Breast epithelium (tissue), 4 donors: ENCODE measurements at regions not wholly inside any gene's neighbourhood (a gene's known extent, or its start where the extent isn't known, plus 50 kb on each side); places are given as distances from the start of the nearest gene placed in this dataset.

Experiments used
- DNase-seq, 2 donors: peaks; one replicate each; pipeline ENCODE4 v3.0.0-alpha.2; 2019; ENCODE audit warnings: low spot score in 2 of 2
- H3K27ac ChIP-seq, 2 donors: fragments of 200-600 bp; sonication (generic) in 1 of 2; one replicate each; pipeline ENCODE4 v1.5.1; 2016 to 2019; ENCODE audit warnings: mild to moderate bottlenecking in 1 of 2
- H3K27me3 ChIP-seq, 2 donors: fragments of 200-600 bp; sonication (generic) in 1 of 2; one replicate each; pipeline versions ENCODE4 v1.5.1 to v1.6.0; 2017 to 2019; ENCODE audit warnings: control low read depth in 1 of 2, mild to moderate bottlenecking in 1 of 2
- H3K36me3 ChIP-seq: fragments of 200-600 bp; one replicate; pipeline ENCODE4 v1.5.1; 2019
- H3K4me1 ChIP-seq, 2 donors: fragments of 200-600 bp; sonication (generic); one replicate each; pipeline ENCODE4 v1.5.1; 2016 to 2019; ENCODE audit warnings: control low read depth in 1 of 2
- H3K4me3 ChIP-seq, 3 donors: fragments of 200-600 bp; sonication (generic); 1 replicate in 2 of 3; 2 replicates in 1 of 3; pipeline ENCODE4 v1.5.1; 2016 to 2019; ENCODE audit warnings: mild to moderate bottlenecking in 3 of 3, moderate library complexity in 2 of 3
- H3K9me3 ChIP-seq, 2 donors: fragments of 200-600 bp; sonication (generic) in 1 of 2; one replicate each; pipeline ENCODE4 v1.5.1; 2016 to 2019; ENCODE audit warnings: control low read depth in 1 of 2
- POLR2A ChIP-seq: fragments of 450-650 bp; IDR thresholded peaks from one replicate; pipeline ENCODE4 v1.6.1; 2016; ENCODE audit warnings: antibody characterized with exemption, mild to moderate bottlenecking, moderate library complexity
- POLR2AphosphoS5 ChIP-seq, 3 donors: sonication (generic); formaldehyde crosslinking; IDR thresholded peaks; one replicate each; pipeline ENCODE4 v1.6.1; 2017; ENCODE audit warnings: antibody characterized with exemption in 3 of 3
- intact Hi-C: fragments of 100-400 bp; cut with DNase I; formaldehyde crosslinking; loops from one replicate; pipeline ENCODE4 v1.15.1; 2023; ENCODE audit warnings: low total_unique reads
- TF ChIP-seq, protein P1 (sequence below), 3 donors: fragments of 450-650 bp; IDR thresholded peaks; one replicate each; pipeline ENCODE4 v1.5.1; 2016 to 2017; ENCODE audit warnings: antibody characterized with exemption in 3 of 3, mild to moderate bottlenecking in 3 of 3, moderate library complexity in 3 of 3

- Histone ChIP-seq H3K9me3 (peaks cover 0 to 7% of the 10 kb centered on the region in 2 donors), H3K36me3 (no peaks in the 10 kb centered on the region), H3K27ac (no peak overlapping the region), H3K4me3 (no peak overlapping the region), H3K27me3 (no peaks in the 10 kb centered on the region), H3K4me1 (no peaks in the 10 kb centered on the region)
- intact Hi-C loops = no loop called here
- DNase-seq = no peak
- TF ChIP-seq POLR2AphosphoS5 (IDR thresholded peaks at IDR 0.05) = no peak
- TF ChIP-seq POLR2A = no peak
- TF ChIP-seq, protein P1, sequence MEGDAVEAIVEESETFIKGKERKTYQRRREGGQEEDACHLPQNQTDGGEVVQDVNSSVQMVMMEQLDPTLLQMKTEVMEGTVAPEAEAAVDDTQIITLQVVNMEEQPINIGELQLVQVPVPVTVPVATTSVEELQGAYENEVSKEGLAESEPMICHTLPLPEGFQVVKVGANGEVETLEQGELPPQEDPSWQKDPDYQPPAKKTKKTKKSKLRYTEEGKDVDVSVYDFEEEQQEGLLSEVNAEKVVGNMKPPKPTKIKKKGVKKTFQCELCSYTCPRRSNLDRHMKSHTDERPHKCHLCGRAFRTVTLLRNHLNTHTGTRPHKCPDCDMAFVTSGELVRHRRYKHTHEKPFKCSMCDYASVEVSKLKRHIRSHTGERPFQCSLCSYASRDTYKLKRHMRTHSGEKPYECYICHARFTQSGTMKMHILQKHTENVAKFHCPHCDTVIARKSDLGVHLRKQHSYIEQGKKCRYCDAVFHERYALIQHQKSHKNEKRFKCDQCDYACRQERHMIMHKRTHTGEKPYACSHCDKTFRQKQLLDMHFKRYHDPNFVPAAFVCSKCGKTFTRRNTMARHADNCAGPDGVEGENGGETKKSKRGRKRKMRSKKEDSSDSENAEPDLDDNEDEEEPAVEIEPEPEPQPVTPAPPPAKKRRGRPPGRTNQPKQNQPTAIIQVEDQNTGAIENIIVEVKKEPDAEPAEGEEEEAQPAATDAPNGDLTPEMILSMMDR (IDR thresholded peaks at IDR 0.05) = no peak
Measured at GRCh38 chr6:168735268-168735949, 294.4 kb downstream of the SMOC2 start.

DNA sequence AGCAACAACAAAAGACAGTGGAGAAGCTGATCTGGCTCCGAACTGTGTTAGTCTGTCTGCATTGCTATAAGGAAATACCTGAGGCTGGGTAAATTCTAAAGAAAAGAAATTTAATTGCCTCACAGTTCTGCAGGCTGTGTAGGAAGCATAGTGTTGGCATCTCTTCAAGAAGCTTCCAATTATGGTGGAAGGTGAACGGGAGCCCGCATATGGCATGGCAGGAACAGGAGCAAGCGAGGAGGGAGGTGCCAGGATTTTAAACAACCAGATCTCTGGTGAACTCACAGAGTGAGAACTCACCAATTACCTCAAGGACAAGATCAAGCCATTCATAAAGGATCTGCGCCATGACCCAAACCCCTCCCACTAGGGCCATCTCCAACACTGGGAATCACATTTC is 293.5 kb downstream of the SMOC2 start:
- peaks cover 0 to 7% of the 10 kb centered on the region in 2 donors for H3K9me3 ChIP-seq
- H3K4me1 ChIP-seq = no peaks in the 10 kb centered on the region
- no peaks in the 10 kb centered on the region for H3K27me3 ChIP-seq
- no peak for DNase-seq
- H3K4me3 ChIP-seq = no peak overlapping the region
- H3K36me3 ChIP-seq = no peaks in the 10 kb centered on the region
- H3K27ac ChIP-seq = no peak overlapping the region
- intact Hi-C loops = no loop called here
- TF ChIP-seq POLR2A (no peak), POLR2AphosphoS5 (IDR thresholded peaks at IDR 0.05) (no peak)
- TF ChIP-seq, protein P1 (IDR thresholded peaks at IDR 0.05) = no peak

DNA sequence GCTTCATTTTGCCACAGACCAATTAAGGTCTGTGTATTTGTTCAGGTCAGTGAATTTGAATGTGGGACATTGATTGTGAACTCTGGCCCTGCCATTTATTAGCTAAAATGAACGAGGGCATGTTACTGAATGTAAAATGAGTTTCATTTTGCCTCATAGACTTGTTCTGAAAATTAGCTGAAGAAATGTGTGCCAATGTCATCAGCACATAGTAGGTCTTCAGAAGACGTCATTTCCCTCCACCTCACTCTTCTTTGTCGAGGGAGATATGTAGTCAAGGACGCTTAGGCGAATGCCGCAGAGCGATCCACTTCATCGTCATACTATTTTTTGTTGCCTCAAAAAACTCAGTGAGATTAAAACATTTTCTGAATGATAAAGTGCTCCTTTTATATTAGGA is 291.7 kb downstream of the SMOC2 start:
- TF ChIP-seq POLR2AphosphoS5 (IDR thresholded peaks at IDR 0.05) (no peak), POLR2A (no peak)
- TF ChIP-seq, protein P1 (IDR thresholded peaks at IDR 0.05) = no peak
- Histone ChIP-seq H3K4me3 (no peak overlapping the region), H3K27me3 (no peaks in the 10 kb centered on the region), H3K9me3 (peaks cover 0 to 1% of the 10 kb centered on the region in 2 donors), H3K4me1 (no peaks in the 10 kb centered on the region), H3K27ac (no peak overlapping the region), H3K36me3 (no peaks in the 10 kb centered on the region)
- DNase-seq = no peak
- intact Hi-C loops = no loop called here

DNA sequence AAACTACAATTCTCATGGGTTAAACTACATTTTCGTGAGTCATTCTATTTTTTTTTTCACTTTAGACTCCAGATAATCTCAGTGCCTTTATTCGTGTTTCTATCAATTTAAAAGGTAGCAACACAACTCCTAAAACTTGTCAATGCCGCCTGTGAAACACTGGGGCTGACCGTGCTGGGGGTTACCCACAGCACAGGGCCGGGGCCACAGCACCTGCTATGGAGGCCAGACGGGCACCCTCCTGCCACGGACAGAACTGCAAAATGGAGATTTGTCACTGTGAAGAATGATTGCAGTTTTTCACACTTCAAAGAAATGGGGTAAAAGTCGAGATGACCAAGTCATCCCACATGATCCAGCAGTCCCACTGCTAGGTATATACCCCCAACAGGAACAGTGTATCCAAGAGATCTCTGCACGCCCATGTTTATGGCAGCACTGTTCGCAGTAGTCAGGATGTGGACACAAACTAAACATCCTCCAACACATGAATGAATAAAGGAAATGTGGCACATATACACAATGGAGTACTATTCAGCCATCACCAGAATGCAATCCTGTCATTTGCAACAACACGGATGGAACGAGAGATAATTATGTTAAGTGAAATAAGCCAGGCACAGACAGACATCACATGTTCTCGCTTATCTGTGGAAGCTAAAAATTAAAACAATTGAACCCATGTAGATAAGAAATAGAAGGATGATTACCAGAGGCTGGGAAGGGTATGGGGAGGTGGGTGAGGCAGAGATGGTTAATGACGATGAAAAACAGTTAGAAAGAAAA is 290.1 kb downstream of the SMOC2 start:
- Histone ChIP-seq H3K4me3 (no peak overlapping the region), H3K9me3 (no peaks in the 10 kb centered on the region), H3K4me1 (no peaks in the 10 kb centered on the region), H3K36me3 (no peaks in the 10 kb centered on the region), H3K27ac (no peak overlapping the region), H3K27me3 (no peaks in the 10 kb centered on the region)
- intact Hi-C loops = no loop called here
- DNase-seq = no peak
- TF ChIP-seq POLR2AphosphoS5 (IDR thresholded peaks at IDR 0.05) (no peak), POLR2A (no peak)
- TF ChIP-seq, protein P1 (IDR thresholded peaks at IDR 0.05) = no peak

GRCh38 chr6:168728056-168728455 is 287.1 kb downstream of the SMOC2 start:
- Histone ChIP-seq H3K27ac (no peak overlapping the region), H3K4me3 (no peak overlapping the region), H3K27me3 (no peaks in the 10 kb centered on the region), H3K9me3 (peaks cover 0 to 3% of the 10 kb centered on the region in 2 donors), H3K36me3 (no peaks in the 10 kb centered on the region), H3K4me1 (no peaks in the 10 kb centered on the region)
- no peak for DNase-seq
- TF ChIP-seq, protein P1 (IDR thresholded peaks at IDR 0.05) = no peak
- TF ChIP-seq POLR2A (no peak), POLR2AphosphoS5 (IDR thresholded peaks at IDR 0.05) (no peak)
- intact Hi-C loops = no loop called here
